Effector memory CD4-positive, alpha-beta T cell (primary cell): ENCODE measurements at regions not wholly inside any gene's neighbourhood (a gene's known extent, or its start where the extent isn't known, plus 50 kb on each side); places are given as distances from the start of the nearest gene placed in this dataset.

Experiments
- DNase-seq, 3 donors: peaks; one replicate each; pipeline ENCODE4 v3.0.0-alpha.2; 2020
- H3K27ac ChIP-seq: 2 replicates; pipeline ENCODE4 v1.7.0; 2013; ENCODE audit warnings: mild to moderate bottlenecking, low read length, moderate library complexity; ENCODE audit not compliant: insufficient read depth, poor library complexity, severe bottlenecking
- H3K27me3 ChIP-seq: replicated peaks from 2 replicates; pipeline ENCODE4 v1.7.0; 2013; ENCODE audit warnings: mild to moderate bottlenecking, low read length; ENCODE audit not compliant: insufficient read depth, control insufficient read depth, poor library complexity, severe bottlenecking
- H3K36me3 ChIP-seq: 2 replicates; pipeline ENCODE4 v1.7.0; 2013; ENCODE audit warnings: mild to moderate bottlenecking, low read length, moderate library complexity; ENCODE audit not compliant: control insufficient read depth, insufficient read depth
- H3K4me1 ChIP-seq: 2 replicates; pipeline ENCODE4 v1.7.0; 2013; ENCODE audit warnings: low read length, mild to moderate bottlenecking; ENCODE audit not compliant: control insufficient read depth, insufficient read depth, poor library complexity, severe bottlenecking
- H3K4me3 ChIP-seq: 2 replicates; pipeline ENCODE4 v1.7.0; 2013; ENCODE audit warnings: low read length, low read depth, mild to moderate bottlenecking; ENCODE audit not compliant: insufficient read depth, poor library complexity, severe bottlenecking
- H3K9me3 ChIP-seq: 2 replicates; pipeline ENCODE4 v1.7.0; 2013; ENCODE audit warnings: mild to moderate bottlenecking, low read length, moderate library complexity; ENCODE audit not compliant: control insufficient read depth

DNA sequence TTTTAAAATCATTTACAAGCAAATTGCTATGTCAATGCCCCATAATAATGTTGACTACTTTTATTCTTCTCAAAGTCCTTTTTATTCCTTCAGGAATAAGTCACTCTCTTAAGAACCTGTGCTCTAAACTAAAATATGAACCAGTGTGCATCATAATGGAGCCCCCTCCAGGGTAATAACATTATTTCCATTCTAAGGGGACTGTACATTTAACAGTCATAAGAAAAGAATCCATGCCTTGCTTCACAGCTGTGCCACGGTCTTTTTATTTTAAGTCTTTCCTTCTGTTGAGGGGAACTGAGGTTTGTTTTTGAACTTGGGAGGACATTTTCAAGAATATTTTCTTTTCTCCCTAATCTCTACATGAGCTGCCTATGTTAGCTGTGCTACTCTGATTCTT lies 297.6 kb downstream of the MAN2A1 start:
- Histone ChIP-seq H3K27ac (no peak overlapping the region), H3K9me3 (no peaks in the 10 kb centered on the region), H3K36me3 (no peaks in the 10 kb centered on the region), H3K27me3 (no peaks in the 10 kb centered on the region), H3K4me1 (no peaks in the 10 kb centered on the region), H3K4me3 (no peak overlapping the region)
- DNase-seq, result no peak

DNA sequence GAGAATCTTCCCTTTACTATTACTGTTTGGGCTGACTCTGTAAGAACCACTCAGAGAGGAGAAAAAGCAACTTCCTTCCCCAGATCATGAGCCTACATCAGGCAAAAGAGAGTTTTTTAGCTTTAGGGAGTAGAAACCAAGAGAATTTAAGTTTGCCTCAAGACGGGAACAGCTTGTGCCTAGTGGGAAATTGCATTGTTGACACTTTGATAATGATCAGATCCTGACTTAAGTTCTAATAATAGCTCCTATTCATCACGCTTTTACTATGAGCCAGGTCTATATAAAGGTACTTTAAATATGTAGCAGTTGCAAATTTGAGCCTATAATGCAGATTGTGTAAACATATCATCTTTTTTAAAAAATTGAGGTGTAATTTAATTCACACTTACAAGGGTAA lies 298.2 kb downstream of the MAN2A1 start:
- Histone ChIP-seq H3K36me3 (no peaks in the 10 kb centered on the region), H3K4me3 (no peak overlapping the region), H3K9me3 (no peaks in the 10 kb centered on the region), H3K27ac (no peak overlapping the region), H3K4me1 (no peaks in the 10 kb centered on the region), H3K27me3 (no peaks in the 10 kb centered on the region)
- DNase-seq, result no peak

DNA sequence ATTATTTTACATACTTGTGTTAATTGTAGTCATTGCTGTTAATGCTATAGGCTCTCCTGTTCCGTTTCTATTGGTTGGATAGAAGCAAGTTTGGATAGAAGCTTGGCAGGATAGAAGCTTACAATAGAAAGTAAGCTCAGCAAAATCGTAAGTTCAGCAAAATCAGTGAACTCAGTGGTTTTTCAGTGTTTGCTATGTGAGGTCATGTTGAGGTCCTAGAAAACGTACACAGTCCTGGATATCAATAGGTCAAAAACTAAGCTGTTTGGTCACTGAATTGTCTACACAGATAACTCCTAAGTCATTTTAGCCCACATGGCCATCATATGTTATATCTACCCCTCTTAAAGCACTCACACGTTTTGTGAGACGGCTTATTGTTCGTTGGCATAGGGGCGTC lies 299.4 kb downstream of the MAN2A1 start:
- Histone ChIP-seq H3K4me1 (no peaks in the 10 kb centered on the region), H3K36me3 (no peaks in the 10 kb centered on the region), H3K27ac (no peak overlapping the region), H3K9me3 (no peaks in the 10 kb centered on the region), H3K27me3 (no peaks in the 10 kb centered on the region), H3K4me3 (no peak overlapping the region)
- DNase-seq, result no peak

DNA sequence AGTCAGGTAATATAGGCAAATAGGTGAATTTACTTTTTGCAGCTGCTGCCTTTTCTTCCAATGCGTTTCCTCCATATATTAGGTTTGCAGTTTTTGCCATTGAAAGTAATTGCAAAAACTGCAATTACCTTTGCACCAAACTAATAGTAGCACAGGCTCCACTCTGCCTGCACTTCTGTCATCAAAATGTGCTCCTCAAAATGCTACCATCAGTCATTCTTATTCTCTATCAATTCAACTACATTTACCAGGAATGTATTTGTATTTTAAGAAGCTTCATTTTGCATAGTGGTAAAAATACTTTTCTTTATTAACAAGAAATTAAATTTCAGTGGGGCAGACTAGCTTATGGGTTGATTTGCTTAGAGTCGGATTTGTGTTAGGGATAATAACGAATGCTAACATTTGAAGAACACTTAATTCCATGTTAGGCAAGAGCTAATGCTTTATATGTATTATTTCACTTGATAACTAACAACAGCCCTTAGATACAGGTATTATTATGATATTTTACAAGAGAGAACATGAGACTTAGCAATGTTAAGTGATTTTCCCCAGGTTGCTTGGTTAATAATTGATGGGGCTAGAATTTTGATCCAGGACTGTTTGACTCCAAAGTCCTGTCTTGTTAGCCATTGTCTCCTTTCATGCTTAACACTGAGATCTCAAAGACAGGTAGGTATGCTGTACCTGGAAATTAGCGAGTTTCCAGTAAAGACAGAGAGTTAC lies 300.4 kb downstream of the MAN2A1 start:
- Histone ChIP-seq H3K9me3 (no peaks in the 10 kb centered on the region), H3K36me3 (no peaks in the 10 kb centered on the region), H3K4me1 (no peaks in the 10 kb centered on the region), H3K4me3 (no peak overlapping the region), H3K27me3 (no peaks in the 10 kb centered on the region), H3K27ac (no peak overlapping the region)
- no peak for DNase-seq

DNA sequence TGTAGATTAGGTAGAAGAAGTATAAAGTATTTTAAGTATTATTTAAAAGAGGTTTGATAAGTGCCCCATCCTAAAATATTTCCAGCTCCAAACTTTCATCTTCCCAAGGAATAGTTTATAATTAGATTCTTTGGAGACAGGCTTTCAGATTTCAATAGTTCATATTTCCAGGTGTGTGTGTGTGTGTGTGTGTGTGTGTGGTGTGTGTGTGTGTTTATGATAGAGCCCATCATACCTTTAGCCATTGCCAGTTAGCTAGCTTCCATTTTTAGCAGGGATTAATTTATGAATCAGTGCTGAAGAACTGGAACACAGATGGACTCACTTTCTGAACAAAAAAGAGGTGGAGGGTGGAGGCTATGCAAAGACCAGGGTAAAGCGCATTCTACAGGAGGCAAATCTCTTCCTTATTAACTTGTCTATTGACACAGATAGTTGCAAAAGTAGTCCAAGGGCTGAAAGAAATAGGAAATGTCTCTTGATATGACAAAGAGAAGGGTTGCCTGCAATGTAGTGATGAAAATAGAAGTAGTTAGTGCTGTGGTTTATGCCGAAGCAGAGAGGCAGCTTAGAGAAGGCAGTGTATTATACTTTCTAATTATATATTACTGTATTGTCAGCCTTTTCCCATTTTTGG lies 301.1 kb downstream of the MAN2A1 start:
- no peaks in the 10 kb centered on the region for H3K9me3 ChIP-seq
- H3K4me3 ChIP-seq, result no peak overlapping the region
- H3K4me1 ChIP-seq, result no peaks in the 10 kb centered on the region
- H3K27ac ChIP-seq, result no peak overlapping the region
- no peaks in the 10 kb centered on the region for H3K36me3 ChIP-seq
- DNase-seq, result no peak
- no peaks in the 10 kb centered on the region for H3K27me3 ChIP-seq

DNA sequence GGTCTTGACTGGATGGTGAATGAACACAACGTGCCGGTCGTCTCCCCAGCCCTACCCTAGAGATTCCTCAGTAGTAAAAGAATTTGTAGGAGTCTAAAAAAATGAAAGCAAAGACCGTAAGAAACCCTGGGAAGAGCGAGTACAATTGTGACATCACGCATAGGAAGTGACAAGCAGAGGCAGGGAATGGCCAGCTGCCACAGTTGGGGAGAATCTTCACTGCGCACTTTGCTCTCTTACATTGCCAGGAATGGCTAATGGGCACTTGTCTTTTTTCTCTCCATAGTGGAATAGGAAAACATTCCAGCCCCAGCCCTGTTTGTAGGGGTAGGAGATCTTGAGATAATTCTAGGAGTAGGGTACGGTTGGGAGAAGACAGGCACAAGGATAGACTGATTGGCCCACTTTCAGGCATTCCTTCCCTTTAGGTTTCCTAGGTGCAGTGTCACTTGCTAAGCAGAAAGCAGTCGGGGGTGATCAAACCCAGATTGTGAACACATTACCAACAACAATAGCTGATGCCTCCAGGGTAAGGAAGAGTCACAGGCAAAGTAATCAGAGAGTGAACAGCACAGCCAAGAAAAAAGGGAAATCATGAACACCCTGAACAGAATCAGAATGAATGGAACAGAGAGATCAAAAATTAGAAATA lies 302.7 kb downstream of the MAN2A1 start:
- no peak overlapping the region for H3K4me3 ChIP-seq
- H3K9me3 ChIP-seq, result no peaks in the 10 kb centered on the region
- H3K27me3 ChIP-seq, result no peaks in the 10 kb centered on the region
- no peak for DNase-seq
- no peaks in the 10 kb centered on the region for H3K36me3 ChIP-seq
- no peaks in the 10 kb centered on the region for H3K4me1 ChIP-seq
- H3K27ac ChIP-seq, result no peak overlapping the region

DNA sequence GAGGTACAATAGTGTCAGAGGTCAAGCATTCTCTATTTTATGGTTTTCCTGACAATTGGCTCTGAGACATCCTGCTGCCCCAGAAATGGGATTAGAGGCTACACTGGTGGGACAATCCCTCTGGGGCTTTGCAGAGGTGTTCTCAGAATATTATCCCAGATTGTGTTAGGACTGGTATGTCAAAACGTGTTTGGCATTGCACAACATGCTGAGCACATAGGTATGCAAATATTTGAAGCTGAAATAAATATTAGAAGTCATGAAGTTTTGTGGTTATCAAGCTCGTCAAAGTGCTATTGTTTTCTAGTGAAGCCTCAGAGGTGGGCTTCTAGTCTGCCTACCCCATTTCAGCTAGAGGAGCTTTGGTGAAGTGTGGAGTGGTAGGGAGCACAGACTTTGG lies 304.4 kb downstream of the MAN2A1 start:
- Histone ChIP-seq H3K9me3 (no peaks in the 10 kb centered on the region), H3K4me1 (no peaks in the 10 kb centered on the region), H3K36me3 (no peaks in the 10 kb centered on the region), H3K4me3 (no peak overlapping the region), H3K27me3 (no peaks in the 10 kb centered on the region), H3K27ac (no peak overlapping the region)
- no peak for DNase-seq

DNA sequence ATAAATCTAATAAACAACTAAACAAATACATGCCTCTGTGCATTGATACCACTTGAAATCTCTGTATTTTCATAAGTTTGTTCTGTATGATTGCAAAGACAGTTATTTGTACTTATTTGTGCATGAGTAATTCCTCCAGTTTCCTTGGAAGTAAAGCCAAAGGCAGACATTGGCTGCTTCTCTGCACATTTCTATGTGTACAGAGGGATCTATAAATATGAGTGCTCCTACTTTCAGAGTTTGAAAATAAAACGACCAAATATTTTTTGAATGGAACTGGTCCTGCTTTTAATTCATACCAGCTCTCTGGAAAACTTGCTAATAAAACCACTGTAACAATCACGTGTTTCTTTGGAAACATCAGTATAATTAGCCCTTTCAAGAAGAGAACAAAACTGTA lies 306.5 kb downstream of the MAN2A1 start:
- H3K4me3 ChIP-seq, result no peak overlapping the region
- no peak for DNase-seq

DNA sequence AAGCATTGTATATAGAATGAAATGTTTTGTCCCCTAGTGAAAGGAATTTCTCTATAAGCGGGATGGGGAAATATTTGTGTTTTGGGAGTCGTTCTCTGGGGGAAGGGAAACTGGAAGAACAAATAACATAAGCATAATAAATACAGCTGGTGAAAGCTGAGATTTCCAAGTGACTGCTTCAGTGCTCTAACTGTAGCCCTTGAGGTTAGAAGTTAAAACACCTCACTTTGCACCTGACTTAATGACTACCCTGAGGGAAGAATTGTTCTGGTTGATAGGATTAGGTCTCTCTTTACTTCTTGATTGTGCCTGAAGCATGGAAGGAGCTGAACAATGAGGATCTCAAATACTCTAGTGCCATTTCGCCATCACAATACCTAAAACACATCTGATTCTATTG lies 307.4 kb downstream of the MAN2A1 start:
- H3K36me3 ChIP-seq, result no peaks in the 10 kb centered on the region
- H3K27ac ChIP-seq, result no peak overlapping the region
- no peaks in the 10 kb centered on the region for H3K9me3 ChIP-seq
- no peak for DNase-seq
- H3K4me1 ChIP-seq, result no peaks in the 10 kb centered on the region
- H3K27me3 ChIP-seq, result no peaks in the 10 kb centered on the region
- no peak overlapping the region for H3K4me3 ChIP-seq

More for the DNA sequence above, 306.5 kb downstream of the MAN2A1 start:
- Histone ChIP-seq H3K4me1 (no peaks in the 10 kb centered on the region), H3K27ac (no peak overlapping the region), H3K9me3 (no peaks in the 10 kb centered on the region), H3K27me3 (no peaks in the 10 kb centered on the region), H3K36me3 (no peaks in the 10 kb centered on the region)

DNA sequence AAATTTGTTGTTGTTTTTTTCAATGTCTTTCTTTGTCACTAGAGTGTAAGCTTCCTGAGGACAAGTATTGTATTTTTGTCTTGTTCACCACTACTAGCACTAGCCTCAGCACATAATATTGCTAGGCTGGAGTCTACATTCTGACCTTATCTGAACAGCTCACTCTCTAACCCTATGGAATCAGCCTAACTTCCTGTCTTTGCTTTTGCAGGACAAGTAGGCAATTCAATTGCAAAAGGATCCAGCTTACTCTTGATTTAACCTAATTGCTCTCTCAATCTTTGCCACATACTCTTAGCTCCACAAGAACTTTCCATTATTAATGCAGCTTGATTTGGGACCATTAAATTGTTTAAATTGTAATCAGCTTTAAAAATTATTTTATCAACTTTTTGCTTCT lies 308.5 kb downstream of the MAN2A1 start:
- H3K36me3 ChIP-seq, result no peaks in the 10 kb centered on the region
- H3K4me1 ChIP-seq, result no peaks in the 10 kb centered on the region
- no peak for DNase-seq
- no peaks in the 10 kb centered on the region for H3K27me3 ChIP-seq
- no peak overlapping the region for H3K27ac ChIP-seq
- no peaks in the 10 kb centered on the region for H3K9me3 ChIP-seq
- H3K4me3 ChIP-seq, result no peak overlapping the region
